ENCODE measurements at regions not wholly inside any gene's neighbourhood (a gene's known extent, or its start where the extent isn't known, plus 50 kb on each side); places are given as distances from the start of the nearest gene placed in this dataset.

- no peak for DNase-seq
- peaks cover 8% of the 10 kb centered on the region for H3K36me3 Mint-ChIP-seq (ENCODE audit: low read depth)
- H3K27me3 Mint-ChIP-seq (ENCODE audit: low read depth), result no peaks in the 10 kb centered on the region
- no peaks in the 10 kb centered on the region for H3K4me1 Mint-ChIP-seq (ENCODE audit: low read depth)
- H3K4me3 Mint-ChIP-seq, result no peak overlapping the region
- intact Hi-C loops (cut with micrococcal nuclease), result no loop called here
- peaks cover 17% of the 10 kb centered on the region for H3K9me3 Mint-ChIP-seq
- CTCF ChIA-PET, result no interaction called here
- H3K27ac Mint-ChIP-seq, result no peak overlapping the region
Measured at GRCh38 chr6:156616495-156616894, 160.7 kb upstream of the ARID1B start.

DNA sequence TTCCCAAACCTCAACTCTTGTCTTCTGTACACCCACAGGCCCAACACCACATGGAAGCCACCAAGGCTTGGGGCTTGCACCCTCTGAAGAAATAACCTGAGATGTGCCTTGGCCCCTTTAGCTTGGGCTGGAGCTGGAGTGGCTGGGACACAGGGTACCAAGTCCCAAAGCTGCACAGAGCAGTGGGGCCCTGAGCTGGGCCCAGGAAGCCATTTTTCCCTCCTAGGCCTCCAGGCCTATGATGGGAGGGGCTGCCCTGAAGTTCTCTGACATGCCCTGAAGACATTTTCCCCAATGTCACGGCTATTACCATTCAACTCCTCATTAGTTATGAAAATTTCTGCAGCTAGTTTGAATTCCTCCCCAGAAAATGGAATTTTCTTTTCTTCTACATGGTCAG lies 163.2 kb upstream of the ARID1B start:
- CTCF ChIA-PET, result interaction anchor here (0.6 kb wide), 1 partner anchor 631 kb away, joined by 7 read pairs; no protein-coding TSS in a partner anchor
- DNase-seq, result no peak
- no peaks in the 10 kb centered on the region for H3K4me1 Mint-ChIP-seq (ENCODE audit: low read depth)
- peaks cover 18% of the 10 kb centered on the region for H3K9me3 Mint-ChIP-seq
- peaks cover 8% of the 10 kb centered on the region for H3K36me3 Mint-ChIP-seq (ENCODE audit: low read depth)
- no peak overlapping the region for H3K27ac Mint-ChIP-seq
- intact Hi-C loops (cut with micrococcal nuclease), result no loop called here
- no peaks in the 10 kb centered on the region for H3K27me3 Mint-ChIP-seq (ENCODE audit: low read depth)
- no peak overlapping the region for H3K4me3 Mint-ChIP-seq

DNA sequence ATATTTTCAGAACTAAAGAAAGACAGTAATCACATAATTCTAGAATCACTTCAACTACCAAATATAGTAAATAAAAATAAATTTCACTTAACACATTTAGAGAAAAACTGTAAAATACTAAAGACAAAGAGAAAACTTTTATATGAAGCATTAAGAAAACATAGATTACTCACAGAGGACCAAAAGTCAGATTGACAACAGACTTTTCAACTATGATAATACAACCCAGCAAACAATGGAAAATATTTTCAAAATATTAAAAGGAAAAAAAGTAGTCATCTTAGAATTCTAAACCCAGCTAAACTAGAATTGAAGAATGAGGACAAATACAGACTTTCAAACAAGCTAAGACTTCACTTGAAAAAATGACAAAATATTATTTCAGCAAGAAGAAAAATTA lies 164.8 kb upstream of the ARID1B start:
- Mint-ChIP-seq H3K27me3 (ENCODE audit: low read depth) (no peaks in the 10 kb centered on the region), H3K27ac (no peak overlapping the region), H3K9me3 (peaks cover 18% of the 10 kb centered on the region), H3K4me1 (ENCODE audit: low read depth) (no peaks in the 10 kb centered on the region), H3K36me3 (ENCODE audit: low read depth) (peaks cover 8% of the 10 kb centered on the region), H3K4me3 (no peak overlapping the region)
- CTCF ChIA-PET, result no interaction called here
- intact Hi-C loops (cut with micrococcal nuclease), result no loop called here
- no peak for DNase-seq

DNA sequence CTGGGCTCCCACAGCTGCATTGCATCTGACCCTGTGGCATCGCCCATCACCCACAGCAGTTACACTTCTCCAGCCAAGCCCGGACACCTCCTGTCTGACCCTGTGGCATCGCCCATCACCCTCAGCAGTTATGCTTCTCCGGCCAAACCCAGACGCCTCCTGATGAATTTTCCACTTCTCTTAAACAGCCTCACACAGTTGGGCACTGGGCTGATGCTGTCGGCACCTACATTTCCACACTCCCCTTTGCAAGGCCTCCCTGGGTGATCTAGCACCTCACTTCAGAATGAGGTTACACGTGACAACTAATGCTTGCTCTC lies 175.2 kb upstream of the ARID1B start:
- Mint-ChIP-seq H3K9me3 (peaks cover 6% of the 10 kb centered on the region), H3K4me3 (no peak overlapping the region), H3K4me1 (ENCODE audit: low read depth) (no peaks in the 10 kb centered on the region), H3K36me3 (ENCODE audit: low read depth) (no peaks in the 10 kb centered on the region), H3K27ac (no peak overlapping the region), H3K27me3 (ENCODE audit: low read depth) (no peaks in the 10 kb centered on the region)
- intact Hi-C loops (cut with micrococcal nuclease), result no loop called here
- DNase-seq, result no peak
- CTCF ChIA-PET, result no interaction called here

DNA sequence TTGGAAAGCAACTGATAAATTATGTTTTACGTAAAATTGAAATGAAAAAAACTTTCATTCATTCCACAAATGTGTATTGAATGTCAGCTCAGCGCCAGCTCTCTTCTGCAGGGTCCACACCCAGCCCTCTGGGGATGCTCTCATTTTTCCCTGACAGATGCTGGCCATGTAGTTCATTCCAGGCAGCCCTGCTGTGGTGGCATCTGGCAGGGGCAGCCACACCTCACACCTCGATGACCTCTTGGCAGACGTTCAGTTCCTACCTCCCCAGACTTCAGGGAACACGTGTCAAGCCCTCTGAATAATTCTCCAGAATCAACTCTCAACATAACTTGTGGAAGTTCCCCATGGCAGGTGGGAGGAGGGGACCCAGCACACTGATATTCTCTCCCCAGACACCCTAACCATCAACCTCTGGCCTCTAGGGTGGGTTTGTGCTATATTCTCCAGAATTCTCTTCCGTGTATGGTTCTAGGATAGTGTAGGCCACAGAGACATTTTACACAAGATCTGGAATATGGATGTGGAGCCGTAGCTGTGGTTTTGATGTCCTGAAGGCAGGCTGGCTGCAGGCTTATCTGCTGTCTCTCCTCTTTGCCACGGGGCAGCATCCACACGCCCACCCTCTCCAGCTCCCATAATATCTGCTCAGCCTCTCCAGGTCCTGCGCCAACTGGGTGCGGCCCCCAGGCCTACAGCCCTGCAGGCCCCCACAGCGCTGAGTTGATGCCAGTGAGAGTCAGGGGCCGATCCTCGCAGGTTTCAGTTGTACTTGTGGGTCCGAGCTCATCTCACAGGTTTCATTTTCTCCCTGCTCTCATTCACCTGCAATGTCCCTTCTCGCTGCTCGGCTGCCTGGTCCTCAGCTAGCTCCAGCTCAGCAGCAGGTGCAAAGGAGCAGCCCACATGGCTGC lies 175.8 kb upstream of the ARID1B start:
- CTCF ChIA-PET, result no interaction called here
- Mint-ChIP-seq H3K27me3 (ENCODE audit: low read depth) (no peaks in the 10 kb centered on the region), H3K9me3 (peaks cover 6% of the 10 kb centered on the region), H3K4me3 (no peak overlapping the region), H3K36me3 (ENCODE audit: low read depth) (no peaks in the 10 kb centered on the region), H3K4me1 (ENCODE audit: low read depth) (no peaks in the 10 kb centered on the region), H3K27ac (no peak overlapping the region)
- intact Hi-C loops (cut with micrococcal nuclease), result no loop called here
- no peak for DNase-seq

- CTCF ChIA-PET, result interaction anchor here (0.9 kb wide), 1 partner anchor 35 kb away, joined by 3 read pairs; no protein-coding TSS in a partner anchor
- Mint-ChIP-seq H3K9me3 (peaks cover 6% of the 10 kb centered on the region), H3K27ac (no peak overlapping the region), H3K4me1 (ENCODE audit: low read depth) (no peaks in the 10 kb centered on the region), H3K27me3 (ENCODE audit: low read depth) (no peaks in the 10 kb centered on the region), H3K36me3 (ENCODE audit: low read depth) (no peaks in the 10 kb centered on the region), H3K4me3 (no peak overlapping the region)
- DNase-seq, result no peak
- intact Hi-C loops (cut with micrococcal nuclease), result no loop called here
Measured at GRCh38 chr6:156600678-156601077, 176.5 kb upstream of the ARID1B start.

DNA sequence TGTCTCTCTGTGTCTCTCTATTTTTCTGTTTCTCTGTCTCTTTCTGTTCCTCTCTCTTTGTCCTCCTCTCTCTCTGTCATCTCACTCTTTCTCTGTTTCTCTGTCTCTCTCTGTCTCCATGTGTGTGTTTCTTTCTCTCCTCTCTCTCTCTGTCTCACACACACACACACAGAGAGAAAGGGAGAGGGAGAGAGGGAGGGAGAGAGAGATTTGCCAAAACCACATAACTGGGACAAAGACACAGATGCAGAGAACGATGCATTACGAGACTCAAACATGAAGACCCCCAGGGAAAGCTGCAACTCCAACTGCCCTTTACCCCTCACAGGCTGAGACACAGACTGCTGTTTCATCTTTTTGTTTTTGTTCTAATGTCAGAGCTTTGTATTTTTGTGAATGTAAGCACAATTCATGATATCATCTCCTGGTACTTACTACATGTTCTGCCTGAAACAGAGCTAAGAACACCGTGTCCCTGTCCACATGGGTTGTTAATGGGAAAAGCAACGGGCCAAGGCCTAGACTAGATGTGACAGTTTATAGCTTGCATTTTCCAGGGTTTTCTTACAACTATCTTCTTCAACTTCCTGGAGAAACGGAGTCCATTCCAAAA lies 177.1 kb upstream of the ARID1B start:
- no peaks in the 10 kb centered on the region for H3K27me3 Mint-ChIP-seq (ENCODE audit: low read depth)
- no peaks in the 10 kb centered on the region for H3K4me1 Mint-ChIP-seq (ENCODE audit: low read depth)
- no peak for DNase-seq
- CTCF ChIA-PET, result interaction anchor here (0.9 kb wide), 1 partner anchor 34 kb away, joined by 3 read pairs; no protein-coding TSS in a partner anchor
- H3K27ac Mint-ChIP-seq, result no peak overlapping the region
- H3K9me3 Mint-ChIP-seq, result peaks cover 6% of the 10 kb centered on the region
- no peak overlapping the region for H3K4me3 Mint-ChIP-seq
- no peaks in the 10 kb centered on the region for H3K36me3 Mint-ChIP-seq (ENCODE audit: low read depth)
- intact Hi-C loops (cut with micrococcal nuclease), result no loop called here

GRCh38 chr6:156599366-156599765 lies 177.8 kb upstream of the ARID1B start:
- Mint-ChIP-seq H3K9me3 (peaks cover 2% of the 10 kb centered on the region), H3K27ac (no peak overlapping the region), H3K27me3 (ENCODE audit: low read depth) (no peaks in the 10 kb centered on the region), H3K36me3 (ENCODE audit: low read depth) (no peaks in the 10 kb centered on the region), H3K4me1 (ENCODE audit: low read depth) (no peaks in the 10 kb centered on the region), H3K4me3 (no peak overlapping the region)
- intact Hi-C loops (cut with micrococcal nuclease), result no loop called here
- CTCF ChIA-PET, result no interaction called here
- no peak for DNase-seq

- intact Hi-C loops (cut with micrococcal nuclease), result no loop called here
- Mint-ChIP-seq H3K4me3 (no peak overlapping the region), H3K36me3 (ENCODE audit: low read depth) (no peaks in the 10 kb centered on the region), H3K27ac (no peak overlapping the region), H3K27me3 (ENCODE audit: low read depth) (no peaks in the 10 kb centered on the region), H3K4me1 (ENCODE audit: low read depth) (no peaks in the 10 kb centered on the region), H3K9me3 (no peaks in the 10 kb centered on the region)
- no peak for DNase-seq
- CTCF ChIA-PET, result no interaction called here
Measured at GRCh38 chr6:156598855-156599180, 178.4 kb upstream of the ARID1B start.

DNA sequence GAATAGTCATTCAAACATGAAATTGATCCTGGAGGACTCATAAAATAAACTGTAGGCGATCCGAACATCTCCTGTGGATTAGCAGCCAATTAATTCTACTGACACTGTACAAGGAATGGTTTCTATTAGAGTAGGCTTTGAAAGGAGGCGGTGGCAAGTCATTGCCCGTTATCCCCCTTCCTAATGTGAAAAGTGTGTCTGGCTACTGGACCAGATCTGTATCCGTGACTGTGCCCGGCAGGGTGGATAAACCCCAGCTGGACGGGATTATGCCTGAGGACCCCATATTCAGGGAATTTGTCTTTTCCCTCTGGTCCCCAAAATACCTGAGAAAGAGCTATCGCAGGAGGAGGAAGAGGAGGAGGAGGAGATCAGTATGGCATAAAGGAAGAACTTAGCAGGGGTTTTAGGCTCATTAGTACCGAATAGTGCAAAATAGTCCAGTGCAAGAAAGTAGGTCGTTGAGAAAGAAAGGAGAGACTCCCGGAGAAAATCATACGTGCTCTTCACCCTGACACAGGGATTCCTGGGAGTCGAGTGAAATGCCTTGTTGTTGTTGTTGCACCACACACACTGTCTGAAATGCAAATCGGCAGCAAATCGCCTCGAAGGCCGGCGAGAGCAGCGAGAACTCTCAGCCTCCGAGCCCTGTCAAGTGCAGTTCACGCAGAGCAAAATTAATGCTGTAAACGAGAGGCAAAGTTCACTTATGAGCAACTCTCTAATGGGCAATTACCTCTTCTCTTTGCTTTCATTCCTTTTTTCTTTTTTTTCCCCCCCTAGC lies 178.9 kb upstream of the ARID1B start:
- H3K27me3 Mint-ChIP-seq (ENCODE audit: low read depth), result no peaks in the 10 kb centered on the region
- intact Hi-C loops (cut with micrococcal nuclease), result no loop called here

GRCh38 chr6:156597095-156597494 lies 180.1 kb upstream of the ARID1B start:
- Mint-ChIP-seq H3K27me3 (ENCODE audit: low read depth) (no peaks in the 10 kb centered on the region), H3K9me3 (no peaks in the 10 kb centered on the region), H3K36me3 (ENCODE audit: low read depth) (no peaks in the 10 kb centered on the region), H3K27ac (no peak overlapping the region), H3K4me3 (no peak overlapping the region), H3K4me1 (ENCODE audit: low read depth) (no peaks in the 10 kb centered on the region)
- intact Hi-C loops (cut with micrococcal nuclease), result no loop called here
- CTCF ChIA-PET, result no interaction called here
- DNase-seq, result no peak

More for the DNA sequence above, 178.9 kb upstream of the ARID1B start:
- CTCF ChIA-PET, result no interaction called here
- H3K9me3 Mint-ChIP-seq, result no peaks in the 10 kb centered on the region
- H3K4me1 Mint-ChIP-seq (ENCODE audit: low read depth), result no peaks in the 10 kb centered on the region
- no peaks in the 10 kb centered on the region for H3K36me3 Mint-ChIP-seq (ENCODE audit: low read depth)
- no peak for DNase-seq
- no peak overlapping the region for H3K27ac Mint-ChIP-seq
- H3K4me3 Mint-ChIP-seq, result no peak overlapping the region

DNA sequence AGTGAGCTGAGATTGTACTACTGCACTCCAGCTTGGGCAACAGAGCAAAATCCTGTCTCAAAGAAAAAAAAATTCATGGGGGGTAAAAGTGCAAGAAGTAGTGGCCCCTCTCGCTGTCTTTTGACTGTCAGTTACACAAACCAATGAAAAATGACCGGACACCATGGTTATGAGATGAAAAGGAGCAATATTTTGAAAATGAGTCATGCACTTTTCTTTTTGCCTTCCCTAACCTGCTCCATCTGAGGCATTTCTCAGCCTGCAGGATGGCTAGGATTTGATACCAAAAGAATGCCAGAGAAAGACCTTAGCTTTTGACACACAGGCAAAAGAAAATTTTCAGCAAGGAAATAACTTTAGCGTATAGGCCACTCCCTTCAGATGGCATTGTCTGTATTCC lies 181.7 kb upstream of the ARID1B start:
- no peak for DNase-seq
- intact Hi-C loops (cut with micrococcal nuclease), result no loop called here
- Mint-ChIP-seq H3K36me3 (ENCODE audit: low read depth) (no peaks in the 10 kb centered on the region), H3K4me1 (ENCODE audit: low read depth) (no peaks in the 10 kb centered on the region), H3K27ac (no peak overlapping the region), H3K4me3 (no peak overlapping the region), H3K9me3 (no peaks in the 10 kb centered on the region), H3K27me3 (ENCODE audit: low read depth) (no peaks in the 10 kb centered on the region)
- CTCF ChIA-PET, result no interaction called here

GRCh38 chr6:156593893-156594292 lies 183.3 kb upstream of the ARID1B start:
- CTCF ChIA-PET, result no interaction called here
- intact Hi-C loops (cut with micrococcal nuclease), result no loop called here
- no peaks in the 10 kb centered on the region for H3K9me3 Mint-ChIP-seq

More at GRCh38 chr6:156593893-156594292, 183.3 kb upstream of the ARID1B start:
- Mint-ChIP-seq H3K4me1 (ENCODE audit: low read depth) (no peaks in the 10 kb centered on the region), H3K4me3 (no peak overlapping the region), H3K27me3 (ENCODE audit: low read depth) (no peaks in the 10 kb centered on the region), H3K36me3 (ENCODE audit: low read depth) (no peaks in the 10 kb centered on the region), H3K27ac (no peak overlapping the region)
- no peak for DNase-seq

Measured in activated naive CD4-positive, alpha-beta T cell treated with anti-CD3 and anti-CD28 coated beads for 36 hours (primary cell).